ENCODE measurements at regions not wholly inside any gene's neighbourhood (a gene's known extent, or its start where the extent isn't known, plus 50 kb on each side); places are given as distances from the start of the nearest gene placed in this dataset.

DNA sequence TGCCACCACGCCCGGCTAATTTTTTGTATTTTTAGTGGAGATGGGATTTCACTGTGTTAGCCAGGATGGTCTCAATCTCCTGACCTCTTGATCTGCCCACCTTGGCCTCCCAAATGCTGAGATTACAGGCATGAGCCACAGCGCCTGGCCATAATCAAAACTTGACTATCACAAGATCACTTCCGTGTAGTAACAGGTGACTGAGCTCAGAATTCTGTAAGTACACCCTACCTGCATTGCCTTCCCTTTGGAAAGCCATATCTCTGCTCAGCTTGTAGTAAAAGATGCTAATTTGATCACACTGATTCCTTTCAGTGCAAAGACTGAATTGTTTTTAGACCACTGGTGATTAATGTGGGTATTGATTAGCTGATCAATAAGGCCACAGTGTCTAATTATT lies 167.1 kb downstream of the SHOX2 start:
- H3K36me3 Mint-ChIP-seq = no peaks in the 10 kb centered on the region
- peaks cover 3% of the 10 kb centered on the region for H3K27me3 Mint-ChIP-seq (ENCODE audit: insufficient read depth, low read depth)
- no peaks in the 10 kb centered on the region for H3K27me3 ChIP-seq
- H3K4me3 Mint-ChIP-seq = no peak overlapping the region
- H3K9me3 Mint-ChIP-seq = no peaks in the 10 kb centered on the region
- H3K79me2 ChIP-seq (ENCODE audit: low read depth) = no peaks in the 10 kb centered on the region
- H3K4me1 ChIP-seq = no peaks in the 10 kb centered on the region
- TF ChIP-seq, protein P1, sequence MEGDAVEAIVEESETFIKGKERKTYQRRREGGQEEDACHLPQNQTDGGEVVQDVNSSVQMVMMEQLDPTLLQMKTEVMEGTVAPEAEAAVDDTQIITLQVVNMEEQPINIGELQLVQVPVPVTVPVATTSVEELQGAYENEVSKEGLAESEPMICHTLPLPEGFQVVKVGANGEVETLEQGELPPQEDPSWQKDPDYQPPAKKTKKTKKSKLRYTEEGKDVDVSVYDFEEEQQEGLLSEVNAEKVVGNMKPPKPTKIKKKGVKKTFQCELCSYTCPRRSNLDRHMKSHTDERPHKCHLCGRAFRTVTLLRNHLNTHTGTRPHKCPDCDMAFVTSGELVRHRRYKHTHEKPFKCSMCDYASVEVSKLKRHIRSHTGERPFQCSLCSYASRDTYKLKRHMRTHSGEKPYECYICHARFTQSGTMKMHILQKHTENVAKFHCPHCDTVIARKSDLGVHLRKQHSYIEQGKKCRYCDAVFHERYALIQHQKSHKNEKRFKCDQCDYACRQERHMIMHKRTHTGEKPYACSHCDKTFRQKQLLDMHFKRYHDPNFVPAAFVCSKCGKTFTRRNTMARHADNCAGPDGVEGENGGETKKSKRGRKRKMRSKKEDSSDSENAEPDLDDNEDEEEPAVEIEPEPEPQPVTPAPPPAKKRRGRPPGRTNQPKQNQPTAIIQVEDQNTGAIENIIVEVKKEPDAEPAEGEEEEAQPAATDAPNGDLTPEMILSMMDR (IDR thresholded peaks at IDR 0.05) = no peak
- TF ChIP-seq EZH2phosphoT487 (IDR thresholded peaks at IDR 0.05) (no peak), EZH2 (IDR thresholded peaks at IDR 0.05) (no peak)
- H2AFZ ChIP-seq (replicated peaks) = no peak overlapping the region
- H3K4me1 Mint-ChIP-seq = no peaks in the 10 kb centered on the region
- H3K27ac Mint-ChIP-seq = no peak overlapping the region
- no peaks in the 10 kb centered on the region for H3F3A ChIP-seq (ENCODE audit: low read depth)
- H3K9ac ChIP-seq = no peak overlapping the region
- H3K36me3 ChIP-seq = no peaks in the 10 kb centered on the region
- DNase-seq (ENCODE audit: low spot score) = no peak
- H4K20me1 ChIP-seq (ENCODE audit: low read depth) = no peaks in the 10 kb centered on the region
- no peak overlapping the region for H3K27ac ChIP-seq
- no peak overlapping the region for H3K4me2 ChIP-seq
- H3K9me3 ChIP-seq (ENCODE audit: low read depth) = no peaks in the 10 kb centered on the region
- H3K4me3 ChIP-seq = no peak overlapping the region

DNA sequence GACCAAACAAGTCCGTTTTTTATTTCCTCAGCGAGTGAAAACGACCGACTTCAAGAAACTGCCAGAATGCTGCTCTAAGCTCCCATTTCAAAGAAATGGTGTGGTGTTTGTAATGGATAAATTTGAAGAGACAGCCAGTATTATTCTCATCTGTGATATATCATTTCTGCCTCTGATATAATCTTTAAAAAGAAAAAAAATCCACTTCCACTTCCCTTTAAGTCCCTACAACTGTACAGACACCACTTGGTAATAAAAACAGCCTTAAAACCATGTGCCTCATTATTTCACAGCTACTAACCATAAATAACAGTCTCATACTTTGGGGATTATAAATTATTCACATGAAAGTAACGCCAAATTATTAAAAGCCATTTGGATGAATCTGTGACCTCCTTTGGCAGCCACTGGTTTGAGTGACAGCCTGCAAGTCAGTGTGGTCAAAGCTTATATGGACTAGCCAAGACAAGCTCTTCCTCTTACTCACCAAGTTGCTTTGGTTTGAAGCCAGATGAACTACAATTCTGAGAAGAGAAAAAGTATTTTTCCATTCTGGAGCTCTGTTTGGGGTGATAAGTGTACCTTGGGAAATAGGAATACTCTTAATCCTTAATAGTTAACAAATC lies 168.0 kb downstream of the SHOX2 start:
- Mint-ChIP-seq H3K27me3 (ENCODE audit: insufficient read depth, low read depth) (peaks cover 3% of the 10 kb centered on the region), H3K27ac (no peak overlapping the region), H3K36me3 (no peaks in the 10 kb centered on the region), H3K4me3 (no peak overlapping the region), H3K9me3 (no peaks in the 10 kb centered on the region), H3K4me1 (no peaks in the 10 kb centered on the region)
- no peak for TF ChIP-seq EZH2phosphoT487 (IDR thresholded peaks at IDR 0.05)
- TF ChIP-seq EZH2 (IDR thresholded peaks at IDR 0.05) = no peak
- TF ChIP-seq, protein P1 (IDR thresholded peaks at IDR 0.05) = no peak
- H3K9me3 ChIP-seq (ENCODE audit: low read depth) = no peaks in the 10 kb centered on the region
- H3F3A ChIP-seq (ENCODE audit: low read depth) = no peaks in the 10 kb centered on the region
- no peaks in the 10 kb centered on the region for H4K20me1 ChIP-seq (ENCODE audit: low read depth)
- no peak overlapping the region for H3K27ac ChIP-seq
- H3K79me2 ChIP-seq (ENCODE audit: low read depth) = no peaks in the 10 kb centered on the region
- no peak overlapping the region for H2AFZ ChIP-seq (replicated peaks)
- H3K4me2 ChIP-seq = no peak overlapping the region
- H3K4me1 ChIP-seq = no peaks in the 10 kb centered on the region
- H3K4me3 ChIP-seq = no peak overlapping the region
- no peaks in the 10 kb centered on the region for H3K36me3 ChIP-seq
- H3K9ac ChIP-seq = no peak overlapping the region
- H3K27me3 ChIP-seq = no peaks in the 10 kb centered on the region
- DNase-seq (ENCODE audit: low spot score) = no peak

DNA sequence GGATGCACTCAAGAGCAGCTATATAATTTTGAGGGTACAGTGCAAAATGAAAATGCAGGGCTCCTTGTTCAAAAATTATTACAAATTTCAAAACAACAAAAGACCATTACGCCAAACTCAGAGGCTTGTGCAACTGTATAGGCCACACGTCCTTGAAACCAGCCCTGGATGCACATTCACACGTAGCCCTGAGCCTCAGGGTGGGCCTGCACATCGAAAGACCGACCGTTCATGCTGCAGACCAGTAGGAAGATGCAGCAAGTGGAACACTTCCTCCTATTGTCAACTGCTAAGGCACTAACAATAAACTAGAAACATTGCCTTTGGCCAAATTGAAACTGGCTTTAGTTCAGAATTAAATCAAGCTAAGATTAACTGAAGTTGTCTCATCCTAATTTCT lies 174.7 kb downstream of the SHOX2 start:
- Mint-ChIP-seq H3K36me3 (no peaks in the 10 kb centered on the region), H3K27ac (no peak overlapping the region), H3K4me3 (no peak overlapping the region), H3K27me3 (ENCODE audit: insufficient read depth, low read depth) (peaks cover 3% of the 10 kb centered on the region), H3K9me3 (no peaks in the 10 kb centered on the region), H3K4me1 (no peaks in the 10 kb centered on the region)
- Histone ChIP-seq H3K27ac (no peak overlapping the region), H2AFZ (replicated peaks) (no peak overlapping the region), H3K36me3 (no peaks in the 10 kb centered on the region), H3K79me2 (ENCODE audit: low read depth) (no peaks in the 10 kb centered on the region), H3K4me3 (no peak overlapping the region), H3K9me3 (ENCODE audit: low read depth) (no peaks in the 10 kb centered on the region), H3K9ac (no peak overlapping the region), H4K20me1 (ENCODE audit: low read depth) (no peaks in the 10 kb centered on the region), H3K27me3 (no peaks in the 10 kb centered on the region), H3F3A (ENCODE audit: low read depth) (no peaks in the 10 kb centered on the region), H3K4me1 (no peaks in the 10 kb centered on the region), H3K4me2 (no peak overlapping the region)
- TF ChIP-seq EZH2 (IDR thresholded peaks at IDR 0.05) (no peak), EZH2phosphoT487 (IDR thresholded peaks at IDR 0.05) (no peak)
- TF ChIP-seq, protein P1 (IDR thresholded peaks at IDR 0.05) = no peak
- DNase-seq (ENCODE audit: low spot score) = no peak

Measured in neural progenitor cell (in vitro differentiated cells).